ENCODE measurements at regions not wholly inside any gene's neighbourhood (a gene's known extent, or its start where the extent isn't known, plus 50 kb on each side); places are given as distances from the start of the nearest gene placed in this dataset.

DNA sequence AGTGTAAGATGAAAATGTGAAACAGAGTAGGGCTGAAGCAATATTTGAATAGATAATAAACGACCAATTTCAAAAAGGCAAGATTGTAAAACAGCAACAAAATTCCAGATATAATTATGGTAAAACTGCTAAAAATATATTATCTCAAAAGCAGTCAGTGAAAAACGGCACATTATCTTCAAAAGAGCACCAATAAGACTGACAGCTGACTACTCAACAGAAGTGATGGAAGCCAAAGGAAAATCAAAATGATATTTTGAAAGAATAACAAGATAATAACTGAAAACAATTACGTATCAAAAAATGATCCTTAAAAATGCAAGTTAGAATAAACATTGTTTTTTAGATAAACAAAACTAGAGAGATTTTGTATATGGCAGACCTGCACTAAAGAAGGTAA lies 920.6 kb upstream of the FAM98A start:
- TF ChIP-seq POLR2A (IDR thresholded peaks at IDR 0.05) (no peak), CTCF (IDR thresholded peaks at IDR 0.05) (no peak)
